GM06990 (cell line): ENCODE measurements at regions not wholly inside any gene's neighbourhood (a gene's known extent, or its start where the extent isn't known, plus 50 kb on each side); places are given as distances from the start of the nearest gene placed in this dataset.

ENCODE experiments used
- DNase-seq: peaks from one replicate; pipeline ENCODE4 v3.0.0-alpha.2; 2011; ENCODE audit not compliant: insufficient read length; ENCODE audit errors: extremely low read depth
- H3K27me3 ChIP-seq: replicated peaks from 2 replicates; pipeline ENCODE4 v1.6.0; 2011; ENCODE audit warnings: low read length; ENCODE audit not compliant: control insufficient read depth, insufficient read depth
- H3K36me3 ChIP-seq: 2 replicates; pipeline ENCODE4 v1.5.1; 2011; ENCODE audit warnings: low read length; ENCODE audit not compliant: control insufficient read depth, insufficient read depth
- H3K4me3 ChIP-seq: replicated peaks from 2 replicates; pipeline ENCODE4 v1.5.1; 2011; ENCODE audit warnings: low read depth, mild to moderate bottlenecking, control low read depth, low read length
- TF ChIP-seq, protein P1 (sequence below): IDR thresholded peaks from 2 replicates; pipeline ENCODE4 v1.5.1; 2011; ENCODE audit warnings: low read length, control low read depth, mild to moderate bottlenecking, inconsistent platforms; ENCODE audit not compliant: insufficient read depth, poor library complexity, severe bottlenecking

- Histone ChIP-seq H3K4me3 (no peak overlapping the region), H3K36me3 (no peaks in the 10 kb centered on the region), H3K27me3 (no peaks in the 10 kb centered on the region)
- TF ChIP-seq, protein P1, sequence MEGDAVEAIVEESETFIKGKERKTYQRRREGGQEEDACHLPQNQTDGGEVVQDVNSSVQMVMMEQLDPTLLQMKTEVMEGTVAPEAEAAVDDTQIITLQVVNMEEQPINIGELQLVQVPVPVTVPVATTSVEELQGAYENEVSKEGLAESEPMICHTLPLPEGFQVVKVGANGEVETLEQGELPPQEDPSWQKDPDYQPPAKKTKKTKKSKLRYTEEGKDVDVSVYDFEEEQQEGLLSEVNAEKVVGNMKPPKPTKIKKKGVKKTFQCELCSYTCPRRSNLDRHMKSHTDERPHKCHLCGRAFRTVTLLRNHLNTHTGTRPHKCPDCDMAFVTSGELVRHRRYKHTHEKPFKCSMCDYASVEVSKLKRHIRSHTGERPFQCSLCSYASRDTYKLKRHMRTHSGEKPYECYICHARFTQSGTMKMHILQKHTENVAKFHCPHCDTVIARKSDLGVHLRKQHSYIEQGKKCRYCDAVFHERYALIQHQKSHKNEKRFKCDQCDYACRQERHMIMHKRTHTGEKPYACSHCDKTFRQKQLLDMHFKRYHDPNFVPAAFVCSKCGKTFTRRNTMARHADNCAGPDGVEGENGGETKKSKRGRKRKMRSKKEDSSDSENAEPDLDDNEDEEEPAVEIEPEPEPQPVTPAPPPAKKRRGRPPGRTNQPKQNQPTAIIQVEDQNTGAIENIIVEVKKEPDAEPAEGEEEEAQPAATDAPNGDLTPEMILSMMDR, result no peak
- no peak for DNase-seq
Observed at GRCh38 chr12:39047539-39048262, 142.3 kb upstream of the CPNE8 start.

- Histone ChIP-seq H3K27me3 (no peaks in the 10 kb centered on the region), H3K36me3 (no peaks in the 10 kb centered on the region), H3K4me3 (no peak overlapping the region)
- DNase-seq, result no peak
- TF ChIP-seq, protein P1, result no peak
Observed at GRCh38 chr12:39044754-39045153, 139.4 kb upstream of the CPNE8 start.

DNA sequence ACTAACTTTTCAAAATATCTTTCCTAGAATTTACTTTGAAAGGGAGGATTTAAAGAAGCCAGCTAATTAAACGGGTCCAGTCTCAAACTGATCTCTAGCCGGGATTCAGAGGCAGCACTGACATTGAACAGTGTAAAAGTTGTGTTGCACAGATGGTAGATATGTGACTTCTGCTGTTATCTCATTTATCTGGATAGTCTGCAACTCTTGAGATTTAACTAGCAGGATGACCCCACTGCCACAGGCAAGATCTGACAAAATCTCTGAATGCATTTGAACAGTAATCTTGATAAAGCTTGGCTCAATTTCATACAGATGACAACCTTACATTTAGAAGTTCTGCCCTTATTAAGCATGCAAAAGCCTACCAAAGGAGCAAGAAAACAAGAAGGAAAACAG lies 138.0 kb upstream of the CPNE8 start:
- no peaks in the 10 kb centered on the region for H3K36me3 ChIP-seq
- no peak for DNase-seq
- no peaks in the 10 kb centered on the region for H3K27me3 ChIP-seq
- TF ChIP-seq, protein P1, result no peak
- H3K4me3 ChIP-seq, result no peak overlapping the region

DNA sequence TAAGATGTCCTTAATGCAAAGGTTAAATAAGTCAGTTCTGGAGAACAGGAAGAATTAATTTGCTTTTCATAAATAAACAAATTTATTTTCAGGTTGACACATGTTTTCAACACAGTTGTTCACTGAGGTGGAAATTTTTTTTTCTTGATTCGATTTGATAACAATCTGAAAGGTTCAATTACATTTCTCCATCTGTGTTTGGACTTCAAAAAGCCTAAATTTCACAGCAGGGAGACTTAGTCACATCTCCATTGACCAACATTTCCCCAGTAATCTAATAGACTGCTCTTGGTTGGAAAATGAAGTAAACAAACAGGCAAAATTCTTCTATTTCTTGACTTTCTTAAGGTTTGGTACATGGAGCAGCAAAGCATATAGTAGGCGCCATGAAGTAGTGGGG lies 134.9 kb upstream of the CPNE8 start:
- no peaks in the 10 kb centered on the region for H3K27me3 ChIP-seq
- H3K4me3 ChIP-seq, result no peak overlapping the region
- no peak for DNase-seq
- TF ChIP-seq, protein P1, result no peak
- H3K36me3 ChIP-seq, result no peaks in the 10 kb centered on the region

DNA sequence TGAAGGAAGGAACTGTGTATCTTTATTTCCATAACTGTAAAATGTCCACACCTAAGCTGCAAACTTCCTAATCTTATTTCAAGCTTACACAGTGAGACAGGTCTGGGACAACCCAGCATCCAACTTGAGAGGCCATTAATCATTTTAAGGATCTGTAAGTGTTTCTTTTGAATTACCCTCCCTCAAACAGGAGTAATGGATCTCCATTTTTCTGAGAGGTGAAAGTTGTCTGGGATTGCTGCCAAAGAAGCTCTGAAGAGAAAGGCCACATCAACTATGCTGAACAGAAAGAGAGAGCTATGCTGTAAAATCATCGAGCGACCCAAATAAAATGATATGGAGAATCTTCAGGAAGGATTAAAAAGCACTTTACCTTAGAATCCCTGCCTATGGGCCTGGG lies 131.7 kb upstream of the CPNE8 start:
- Histone ChIP-seq H3K27me3 (no peaks in the 10 kb centered on the region), H3K4me3 (no peak overlapping the region), H3K36me3 (no peaks in the 10 kb centered on the region)
- DNase-seq, result no peak
- TF ChIP-seq, protein P1, result no peak

GRCh38 chr12:39036105-39036504 lies 130.7 kb upstream of the CPNE8 start:
- TF ChIP-seq, protein P1, result no peak
- no peak overlapping the region for H3K4me3 ChIP-seq
- no peaks in the 10 kb centered on the region for H3K27me3 ChIP-seq
- H3K36me3 ChIP-seq, result no peaks in the 10 kb centered on the region
- DNase-seq, result no peak
